ENCODE measurements at regions not wholly inside any gene's neighbourhood (a gene's known extent, or its start where the extent isn't known, plus 50 kb on each side); places are given as distances from the start of the nearest gene placed in this dataset.
A peak's percentile ranks its signal among the peaks of the same experiment; 100 is the strongest.

- peak; percentile 65 for DNase-seq (ENCODE audit: low read depth, low spot score)
Observed at GRCh38 chr2:2831633-2832032, 500.6 kb upstream of the MYT1L start.

GRCh38 chr2:2830576-2830975, 499.5 kb upstream of the MYT1L start:
- DNase-seq (ENCODE audit: low read depth, low spot score) = no peak

GRCh38 chr2:2828774-2829368, 497.8 kb upstream of the MYT1L start:
- no peak for DNase-seq (ENCODE audit: low read depth, low spot score)

GRCh38 chr2:2827761-2828221, 496.7 kb upstream of the MYT1L start:
- DNase-seq (ENCODE audit: low read depth, low spot score) = no peak

GRCh38 chr2:2827046-2827636, 496.1 kb upstream of the MYT1L start:
- no peak for DNase-seq (ENCODE audit: low read depth, low spot score)

- no peak for DNase-seq (ENCODE audit: low read depth, low spot score)
Observed at GRCh38 chr2:2826621-2827020, 495.5 kb upstream of the MYT1L start.

- DNase-seq (ENCODE audit: low read depth, low spot score) = no peak
Observed at GRCh38 chr2:2826209-2826551, 495.1 kb upstream of the MYT1L start.

GRCh38 chr2:2825516-2826208, 494.6 kb upstream of the MYT1L start:
- no peak for DNase-seq (ENCODE audit: low read depth, low spot score)

GRCh38 chr2:2825062-2825461, 494.0 kb upstream of the MYT1L start:
- DNase-seq (ENCODE audit: low read depth, low spot score) = no peak

- no peak for DNase-seq (ENCODE audit: low read depth, low spot score)
Observed at GRCh38 chr2:2824588-2824987, 493.5 kb upstream of the MYT1L start.

GRCh38 chr2:2823061-2823753, 492.1 kb upstream of the MYT1L start:
- DNase-seq (ENCODE audit: low read depth, low spot score) = no peak

GRCh38 chr2:2822143-2822542, 491.1 kb upstream of the MYT1L start:
- DNase-seq (ENCODE audit: low read depth, low spot score) = no peak

GRCh38 chr2:2812648-2813047, 481.6 kb upstream of the MYT1L start:
- no peak for DNase-seq (ENCODE audit: low read depth, low spot score)

GRCh38 chr2:2812117-2812516, 481.0 kb upstream of the MYT1L start:
- DNase-seq (ENCODE audit: low read depth, low spot score) = no peak

GRCh38 chr2:2810504-2810903, 479.4 kb upstream of the MYT1L start:
- DNase-seq (ENCODE audit: low read depth, low spot score) = peak; percentile 26

GRCh38 chr2:2809771-2810170, 478.7 kb upstream of the MYT1L start:
- DNase-seq (ENCODE audit: low read depth, low spot score) = no peak

GRCh38 chr2:2808551-2809058, 477.5 kb upstream of the MYT1L start:
- DNase-seq (ENCODE audit: low read depth, low spot score) = no peak

GRCh38 chr2:2806711-2807110, 475.6 kb upstream of the MYT1L start:
- no peak for DNase-seq (ENCODE audit: low read depth, low spot score)

- no peak for DNase-seq (ENCODE audit: low read depth, low spot score)
Observed at GRCh38 chr2:2805263-2805662, 474.2 kb upstream of the MYT1L start.

GRCh38 chr2:2804528-2804927, 473.5 kb upstream of the MYT1L start:
- no peak for DNase-seq (ENCODE audit: low read depth, low spot score)

GRCh38 chr2:2801458-2801857, 470.4 kb upstream of the MYT1L start:
- DNase-seq (ENCODE audit: low read depth, low spot score) = no peak

GRCh38 chr2:2800697-2801096, 469.6 kb upstream of the MYT1L start:
- no peak for DNase-seq (ENCODE audit: low read depth, low spot score)
